Keratinocyte (primary cell): ENCODE measurements at regions not wholly inside any gene's neighbourhood (a gene's known extent, or its start where the extent isn't known, plus 50 kb on each side); places are given as distances from the start of the nearest gene placed in this dataset.

ENCODE experiments used
- CTCF ChIP-seq, 3 experiments: IDR thresholded peaks in 1 of 3; conservative IDR thresholded peaks in 1 of 3; optimal IDR thresholded peaks in 1 of 3; 2 replicates in 2 of 3; 3 replicates in 1 of 3; pipeline versions ENCODE3 to v1.5.1; 2011; ENCODE audit warnings: low read length in 3 of 3, mild to moderate bottlenecking in 3 of 3, moderate library complexity in 2 of 3, control low read depth in 1 of 3, inconsistent platforms in 1 of 3; ENCODE audit not compliant: insufficient read depth in 2 of 3; ENCODE audit errors: extremely low read depth in 1 of 3
- EZH2 ChIP-seq: IDR thresholded peaks from one replicate; pipeline ENCODE4 v1.6.1; 2012; ENCODE audit warnings: inconsistent platforms, mild to moderate bottlenecking, low read length, moderate library complexity

GRCh38 chr5:99030906-99031440 lies 102.2 kb upstream of the CHD1 start:
- no peak for TF ChIP-seq CTCF (optimal IDR thresholded peaks at IDR 0.05 in 1 of 3, IDR thresholded peaks at IDR 0.05 in 1 of 3, conservative IDR thresholded peaks at IDR 0.05 in 1 of 3; ENCODE audit: extremely low read depth in 1 of 3, insufficient read depth in 2 of 3, low read length in 3 of 3)
- no peak for TF ChIP-seq EZH2
